Panc1 (cell line): ENCODE measurements at regions not wholly inside any gene's neighbourhood (a gene's known extent, or its start where the extent isn't known, plus 50 kb on each side); places are given as distances from the start of the nearest gene placed in this dataset.

Experiments
- ATAC-seq: fragments of 200-7000 bp; cut with Tn5 transposase; 2 replicates; pipeline ENCODE4 v1.9.1; 2020; ENCODE audit warnings: mild to moderate bottlenecking, moderate library complexity
- BruUV-seq: library from RNA; stranded (reverse); fragments of 400-500 nt; replicated peaks from 2 replicates; lab custom pipeline; 2021; lab: Mats Ljungman, UMichigan
- CTCF ChIA-PET: fragments of 300-600 bp; sonication (Branson Sonifier 250); formaldehyde crosslinking; loops from one replicate; lab custom pipeline; 2022; ENCODE audit warnings: antibody characterized with exemption; lab: Charles Lee
- POLR2A ChIA-PET: fragments of 300-600 bp; sonication (Branson Sonifier 250); formaldehyde crosslinking; loops from one replicate; lab custom pipeline; 2022; ENCODE audit warnings: antibody characterized with exemption; lab: Charles Lee
- DNase-seq: peaks from one replicate; pipeline ENCODE4 v3.0.0-alpha.2; 2010; ENCODE audit warnings: low read depth, low spot score
- H3K27ac ChIP-seq: 2 replicates; pipeline ENCODE4 v1.5.1; 2011; ENCODE audit warnings: mild to moderate bottlenecking, low read length, inconsistent platforms
- H3K27me3 ChIP-seq: fragments of 200-500 bp; sonication (Bioruptor generic); 2 replicates; pipeline ENCODE4 v1.6.0; 2014; ENCODE audit warnings: low read length, inconsistent platforms; ENCODE audit not compliant: control insufficient read depth, insufficient read depth
- H3K36me3 ChIP-seq: fragments of 200-500 bp; sonication (Bioruptor generic); 2 replicates; pipeline ENCODE4 v1.5.1; 2014; ENCODE audit warnings: inconsistent platforms, mild to moderate bottlenecking, low read length, moderate library complexity; ENCODE audit not compliant: control insufficient read depth, insufficient read depth
- H3K4me1 ChIP-seq: 2 replicates; pipeline ENCODE4 v1.5.1; 2011; ENCODE audit warnings: inconsistent platforms, mild to moderate bottlenecking, low read length, moderate library complexity; ENCODE audit not compliant: control insufficient read depth, insufficient read depth
- H3K4me3 ChIP-seq, 2 experiments: 2 replicates each; pipeline ENCODE4 v1.5.1; 2011 to 2012; ENCODE audit warnings: low read depth in 2 of 2, low read length in 2 of 2, mild to moderate bottlenecking in 2 of 2, inconsistent platforms in 1 of 2, moderate library complexity in 1 of 2
- H3K9me3 ChIP-seq: fragments of 200-500 bp; sonication (Bioruptor generic); 2 replicates; pipeline ENCODE4 v1.5.1; 2014; ENCODE audit warnings: low read depth, mild to moderate bottlenecking, inconsistent platforms, low read length, moderate library complexity; ENCODE audit not compliant: control insufficient read depth, insufficient read depth
- POLR2AphosphoS5 ChIP-seq: IDR thresholded peaks from 2 replicates; pipeline ENCODE4 v1.6.1; 2012; ENCODE audit warnings: mild to moderate bottlenecking, low read depth, low read length, moderate library complexity
- SIN3A ChIP-seq: IDR thresholded peaks from 2 replicates; pipeline ENCODE4 v1.6.1; 2012; ENCODE audit warnings: low read depth, mild to moderate bottlenecking, low read length, moderate library complexity, borderline replicate concordance; ENCODE audit not compliant: insufficient read depth
- TCF7L2 ChIP-seq: IDR thresholded peaks from 2 replicates; pipeline ENCODE4 v1.6.1; 2011; ENCODE audit warnings: mild to moderate bottlenecking, low read depth, low read length, inconsistent platforms
- in situ Hi-C: cut with HindIII; loops from 2 replicates; pipeline ENCODE4 v1.10.0; 2016; ENCODE audit warnings: low sequenced_read_pairs, low pct_unique_long_range_greater_than_20kb
- intact Hi-C: fragments of 100-400 bp; cut with micrococcal nuclease; formaldehyde crosslinking; loops from one replicate; pipeline ENCODE4 v1.10.0; 2022; ENCODE audit not compliant: unreplicated experiment
- TF ChIP-seq, protein P1 (sequence below), 2 experiments: IDR thresholded peaks; 2 replicates each; pipeline ENCODE4 v1.6.1; 2011 to 2012; ENCODE audit warnings: low read depth in 2 of 2, control low read depth in 1 of 2, low read length in 1 of 2, mild to moderate bottlenecking in 1 of 2, moderate library complexity in 1 of 2; ENCODE audit not compliant: insufficient read depth in 1 of 2
- TF ChIP-seq, protein P2 (sequence below): fragments of 450-650 bp; IDR thresholded peaks from 2 replicates; pipeline ENCODE4 v1.5.1; 2017; ENCODE audit warnings: mild to moderate bottlenecking

DNA sequence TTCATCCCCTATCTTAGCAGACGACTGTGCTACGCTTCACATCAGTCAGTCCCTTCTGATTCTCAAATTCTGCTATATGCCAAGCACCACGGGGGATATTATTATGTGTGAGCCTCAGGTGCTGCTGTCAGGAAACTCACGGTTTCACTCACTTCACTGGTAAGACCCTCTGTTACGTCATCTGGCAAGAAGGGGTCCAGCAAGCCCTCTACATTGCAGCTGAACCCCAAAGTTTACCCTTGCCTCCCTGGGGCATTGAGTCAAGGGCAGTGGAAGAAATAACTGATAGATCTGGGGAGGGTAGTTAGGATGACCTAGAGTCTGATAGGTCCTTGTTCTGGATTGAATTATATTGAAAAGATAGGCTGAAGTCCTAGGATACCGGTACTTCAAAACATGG, 237.4 kb downstream of the RRAGC start:
- Histone ChIP-seq H3K27me3 (peaks cover 4% of the 10 kb centered on the region), H3K4me3 (no peak overlapping the region), H3K9me3 (no peaks in the 10 kb centered on the region), H3K4me1 (no peaks in the 10 kb centered on the region), H3K27ac (no peak overlapping the region), H3K36me3 (no peaks in the 10 kb centered on the region)
- in situ Hi-C loops (no loop called here), intact Hi-C loops (no loop called here)
- BruUV-seq, result no TSS peak
- ChIA-PET POLR2A (no interaction called here), CTCF (no interaction called here)
- TF ChIP-seq POLR2AphosphoS5, result no peak
- no peak for TF ChIP-seq SIN3A
- TF ChIP-seq, protein P1, sequence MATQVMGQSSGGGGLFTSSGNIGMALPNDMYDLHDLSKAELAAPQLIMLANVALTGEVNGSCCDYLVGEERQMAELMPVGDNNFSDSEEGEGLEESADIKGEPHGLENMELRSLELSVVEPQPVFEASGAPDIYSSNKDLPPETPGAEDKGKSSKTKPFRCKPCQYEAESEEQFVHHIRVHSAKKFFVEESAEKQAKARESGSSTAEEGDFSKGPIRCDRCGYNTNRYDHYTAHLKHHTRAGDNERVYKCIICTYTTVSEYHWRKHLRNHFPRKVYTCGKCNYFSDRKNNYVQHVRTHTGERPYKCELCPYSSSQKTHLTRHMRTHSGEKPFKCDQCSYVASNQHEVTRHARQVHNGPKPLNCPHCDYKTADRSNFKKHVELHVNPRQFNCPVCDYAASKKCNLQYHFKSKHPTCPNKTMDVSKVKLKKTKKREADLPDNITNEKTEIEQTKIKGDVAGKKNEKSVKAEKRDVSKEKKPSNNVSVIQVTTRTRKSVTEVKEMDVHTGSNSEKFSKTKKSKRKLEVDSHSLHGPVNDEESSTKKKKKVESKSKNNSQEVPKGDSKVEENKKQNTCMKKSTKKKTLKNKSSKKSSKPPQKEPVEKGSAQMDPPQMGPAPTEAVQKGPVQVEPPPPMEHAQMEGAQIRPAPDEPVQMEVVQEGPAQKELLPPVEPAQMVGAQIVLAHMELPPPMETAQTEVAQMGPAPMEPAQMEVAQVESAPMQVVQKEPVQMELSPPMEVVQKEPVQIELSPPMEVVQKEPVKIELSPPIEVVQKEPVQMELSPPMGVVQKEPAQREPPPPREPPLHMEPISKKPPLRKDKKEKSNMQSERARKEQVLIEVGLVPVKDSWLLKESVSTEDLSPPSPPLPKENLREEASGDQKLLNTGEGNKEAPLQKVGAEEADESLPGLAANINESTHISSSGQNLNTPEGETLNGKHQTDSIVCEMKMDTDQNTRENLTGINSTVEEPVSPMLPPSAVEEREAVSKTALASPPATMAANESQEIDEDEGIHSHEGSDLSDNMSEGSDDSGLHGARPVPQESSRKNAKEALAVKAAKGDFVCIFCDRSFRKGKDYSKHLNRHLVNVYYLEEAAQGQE (IDR thresholded peaks at IDR 0.05; ENCODE audit: insufficient read depth in 1 of 2, low read depth in 2 of 2, low read length in 1 of 2), result no peak
- no peak for TF ChIP-seq TCF7L2
- TF ChIP-seq, protein P2, sequence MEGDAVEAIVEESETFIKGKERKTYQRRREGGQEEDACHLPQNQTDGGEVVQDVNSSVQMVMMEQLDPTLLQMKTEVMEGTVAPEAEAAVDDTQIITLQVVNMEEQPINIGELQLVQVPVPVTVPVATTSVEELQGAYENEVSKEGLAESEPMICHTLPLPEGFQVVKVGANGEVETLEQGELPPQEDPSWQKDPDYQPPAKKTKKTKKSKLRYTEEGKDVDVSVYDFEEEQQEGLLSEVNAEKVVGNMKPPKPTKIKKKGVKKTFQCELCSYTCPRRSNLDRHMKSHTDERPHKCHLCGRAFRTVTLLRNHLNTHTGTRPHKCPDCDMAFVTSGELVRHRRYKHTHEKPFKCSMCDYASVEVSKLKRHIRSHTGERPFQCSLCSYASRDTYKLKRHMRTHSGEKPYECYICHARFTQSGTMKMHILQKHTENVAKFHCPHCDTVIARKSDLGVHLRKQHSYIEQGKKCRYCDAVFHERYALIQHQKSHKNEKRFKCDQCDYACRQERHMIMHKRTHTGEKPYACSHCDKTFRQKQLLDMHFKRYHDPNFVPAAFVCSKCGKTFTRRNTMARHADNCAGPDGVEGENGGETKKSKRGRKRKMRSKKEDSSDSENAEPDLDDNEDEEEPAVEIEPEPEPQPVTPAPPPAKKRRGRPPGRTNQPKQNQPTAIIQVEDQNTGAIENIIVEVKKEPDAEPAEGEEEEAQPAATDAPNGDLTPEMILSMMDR, result no peak
- no peak for ATAC-seq
- DNase-seq, result no peak

DNA sequence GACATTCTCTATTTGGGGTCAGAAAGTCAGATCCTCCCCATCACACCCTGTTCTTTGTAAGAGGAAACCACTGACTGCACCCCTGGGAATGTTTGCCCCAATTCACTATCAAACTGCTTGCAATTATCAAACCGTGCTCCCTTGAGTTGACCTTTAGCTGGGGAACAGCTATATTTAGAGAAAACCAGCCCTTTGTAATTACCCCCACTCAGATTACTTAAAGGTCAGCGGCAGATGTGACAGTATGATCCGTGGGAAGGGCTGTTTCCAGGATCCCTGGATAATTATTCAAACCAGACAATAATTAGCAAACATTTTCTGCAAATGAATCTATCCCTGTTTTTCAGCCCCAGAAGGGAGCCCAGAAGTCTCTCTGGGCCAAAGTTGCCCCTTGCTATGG, 242.7 kb downstream of the RRAGC start:
- Histone ChIP-seq H3K27me3 (peaks cover 7% of the 10 kb centered on the region), H3K36me3 (no peaks in the 10 kb centered on the region), H3K4me1 (no peaks in the 10 kb centered on the region), H3K9me3 (no peaks in the 10 kb centered on the region), H3K4me3 (no peak overlapping the region), H3K27ac (no peak overlapping the region)
- ATAC-seq (no peak), DNase-seq (no peak)
- intact Hi-C loops (no loop called here), in situ Hi-C loops (no loop called here)
- ChIA-PET CTCF (no interaction called here), POLR2A (no interaction called here)
- BruUV-seq, result no TSS peak
- TF ChIP-seq, protein P1 (IDR thresholded peaks at IDR 0.05; ENCODE audit: insufficient read depth in 1 of 2, low read depth in 2 of 2, low read length in 1 of 2), result no peak
- no peak for TF ChIP-seq POLR2AphosphoS5
- TF ChIP-seq TCF7L2, result no peak
- TF ChIP-seq SIN3A, result no peak
- TF ChIP-seq, protein P2, result no peak
